SKM-1 treated with dmso at 0.1 percent for 144 hours (cell line): ENCODE measurements at regions not wholly inside any gene's neighbourhood (a gene's known extent, or its start where the extent isn't known, plus 50 kb on each side); places are given as distances from the start of the nearest gene placed in this dataset.
A peak's percentile ranks its signal among the peaks of the same experiment; 100 is the strongest.

ENCODE experiments used
- DNase-seq: peaks from one replicate; lab custom pipeline; 2025; ENCODE audit not compliant: unreplicated experiment; lab: John Stamatoyannopoulos, UW

- no peak for DNase-seq
Observed at GRCh38 chr6:105622226-105622625, 219.3 kb upstream of the PREP start.

- DNase-seq: no peak
Observed at GRCh38 chr6:105621564-105622175, 218.8 kb upstream of the PREP start.

- no peak for DNase-seq
Observed at GRCh38 chr6:105620878-105621277, 218.0 kb upstream of the PREP start.

GRCh38 chr6:105619971-105620741 lies 217.3 kb upstream of the PREP start:
- peak; percentile 79 for DNase-seq

- DNase-seq: no peak
Observed at GRCh38 chr6:105618247-105618646, 215.4 kb upstream of the PREP start.

- DNase-seq: no peak
Observed at GRCh38 chr6:105616521-105616920, 213.6 kb upstream of the PREP start.

- no peak for DNase-seq
Observed at GRCh38 chr6:105611606-105612005, 208.7 kb upstream of the PREP start.

GRCh38 chr6:105609375-105609991 lies 206.6 kb upstream of the PREP start:
- no peak for DNase-seq

GRCh38 chr6:105608711-105609374 lies 206.0 kb upstream of the PREP start:
- no peak for DNase-seq

- DNase-seq: no peak
Observed at GRCh38 chr6:105607636-105608621, 205.0 kb upstream of the PREP start.

GRCh38 chr6:105606831-105607463 lies 204.1 kb upstream of the PREP start:
- no peak for DNase-seq

- DNase-seq: no peak
Observed at GRCh38 chr6:105604587-105604884, 201.7 kb upstream of the PREP start.

GRCh38 chr6:105603788-105604586 lies 201.1 kb upstream of the PREP start:
- DNase-seq: no peak

- peak; percentile 70 for DNase-seq
Observed at GRCh38 chr6:105601541-105602236, 198.8 kb upstream of the PREP start.

GRCh38 chr6:105600336-105601260 lies 197.7 kb upstream of the PREP start:
- DNase-seq: no peak

- DNase-seq: no peak
Observed at GRCh38 chr6:105598264-105598663, 195.4 kb upstream of the PREP start.

- DNase-seq: no peak
Observed at GRCh38 chr6:105596284-105596755, 193.4 kb upstream of the PREP start.

GRCh38 chr6:105595829-105596228 lies 192.9 kb upstream of the PREP start:
- DNase-seq: no peak
